Muscle layer of duodenum (tissue), 2 donors: ENCODE measurements at regions not wholly inside any gene's neighbourhood (a gene's known extent, or its start where the extent isn't known, plus 50 kb on each side); places are given as distances from the start of the nearest gene placed in this dataset.

Source experiments
- H3K27ac ChIP-seq: one replicate; pipeline ENCODE4 v1.7.0; 2013; ENCODE audit warnings: mild to moderate bottlenecking, low read length
- H3K27me3 ChIP-seq: one replicate; pipeline ENCODE4 v1.7.0; 2013; ENCODE audit warnings: low read depth, mild to moderate bottlenecking, control low read depth, low read length
- H3K36me3 ChIP-seq, 2 donors: one replicate each; pipeline ENCODE4 v1.7.0; 2013; ENCODE audit warnings: low read length in 2 of 2, control low read depth in 1 of 2, mild to moderate bottlenecking in 1 of 2; ENCODE audit not compliant: insufficient read depth in 2 of 2, control insufficient read depth in 1 of 2
- H3K4me1 ChIP-seq, 2 donors: one replicate each; pipeline ENCODE4 v1.7.0; 2013; ENCODE audit warnings: low read length in 2 of 2, mild to moderate bottlenecking in 2 of 2, control low read depth in 1 of 2, moderate library complexity in 1 of 2; ENCODE audit not compliant: insufficient read depth in 2 of 2, control insufficient read depth in 1 of 2
- H3K4me3 ChIP-seq, 2 donors: one replicate each; pipeline ENCODE4 v1.7.0; 2013; ENCODE audit warnings: low read length in 2 of 2, low read depth in 1 of 2, mild to moderate bottlenecking in 1 of 2
- H3K9me3 ChIP-seq, 2 donors: one replicate each; pipeline ENCODE4 v1.7.0; 2013; ENCODE audit warnings: low read length in 2 of 2, control low read depth in 1 of 2, mild to moderate bottlenecking in 1 of 2; ENCODE audit not compliant: control insufficient read depth in 1 of 2
- donor health status: healthy.

DNA sequence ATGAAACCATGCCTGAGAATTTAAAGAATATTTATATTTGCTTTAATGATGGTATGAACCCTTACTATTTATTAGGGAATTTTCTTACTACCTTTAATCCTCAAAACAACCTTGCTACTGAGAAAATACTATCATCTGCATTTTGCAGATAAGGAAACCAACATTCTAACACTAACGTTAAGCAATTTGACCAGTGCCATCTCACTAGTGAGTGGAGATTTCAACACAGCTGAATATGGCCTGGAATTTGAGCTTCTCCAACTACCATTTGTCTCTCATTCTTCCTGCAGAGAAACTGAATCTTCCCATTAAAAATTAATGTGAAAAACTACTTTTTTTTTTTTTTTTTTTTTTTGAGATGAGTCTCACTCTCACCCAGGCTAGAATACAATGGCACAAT, 380.9 kb upstream of the SMIM31 start:
- H3K36me3 ChIP-seq = no peaks in the 10 kb centered on the region
- H3K4me1 ChIP-seq = no peaks in the 10 kb centered on the region
- no peak overlapping the region for H3K4me3 ChIP-seq
- H3K9me3 ChIP-seq = no peaks in the 10 kb centered on the region
- H3K27ac ChIP-seq = no peak overlapping the region
- no peaks in the 10 kb centered on the region for H3K27me3 ChIP-seq

DNA sequence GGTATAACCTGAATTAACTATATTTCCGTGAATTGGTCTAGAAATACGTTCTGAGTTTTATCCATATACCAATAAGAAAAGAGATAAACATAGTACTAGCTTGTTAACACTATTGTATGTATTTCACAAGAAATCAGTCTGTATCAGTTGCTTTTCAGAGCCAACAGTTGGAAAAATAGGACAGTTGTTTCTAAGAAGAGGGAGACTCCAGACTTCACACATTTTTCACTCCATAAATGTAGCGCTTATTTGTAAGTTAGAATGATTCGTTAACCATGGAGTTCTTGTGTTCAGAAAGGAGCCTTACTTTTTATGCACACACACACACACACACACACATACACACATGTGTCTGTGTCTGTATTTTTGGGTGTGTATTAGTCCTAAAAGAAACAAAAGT, 376.7 kb upstream of the SMIM31 start:
- Histone ChIP-seq H3K36me3 (no peaks in the 10 kb centered on the region), H3K27me3 (no peaks in the 10 kb centered on the region), H3K9me3 (no peaks in the 10 kb centered on the region), H3K27ac (no peak overlapping the region), H3K4me3 (no peak overlapping the region), H3K4me1 (no peaks in the 10 kb centered on the region)

DNA sequence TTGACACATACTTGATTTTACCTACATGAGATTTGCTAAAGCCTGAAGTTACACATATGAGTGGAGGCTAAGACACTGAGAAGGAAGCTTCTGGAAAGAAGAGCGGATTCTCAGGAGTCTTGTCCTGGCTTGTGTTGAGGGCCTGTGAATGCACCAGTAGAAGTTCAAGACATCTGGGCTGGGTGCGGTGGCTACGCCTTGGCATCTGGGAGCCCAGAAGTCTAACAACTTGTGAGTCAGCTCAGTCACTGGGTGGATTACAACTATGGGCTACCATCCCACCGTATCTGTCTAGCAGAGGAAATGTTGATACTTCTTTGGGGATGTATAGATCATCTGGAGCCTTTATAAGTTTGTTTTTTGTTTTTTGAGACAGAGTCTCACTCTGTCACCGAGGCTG, 375.6 kb upstream of the SMIM31 start:
- no peaks in the 10 kb centered on the region for H3K9me3 ChIP-seq
- H3K4me1 ChIP-seq = no peaks in the 10 kb centered on the region
- H3K27ac ChIP-seq = no peak overlapping the region
- H3K36me3 ChIP-seq = no peaks in the 10 kb centered on the region
- no peak overlapping the region for H3K4me3 ChIP-seq
- peaks cover 3% of the 10 kb centered on the region for H3K27me3 ChIP-seq

DNA sequence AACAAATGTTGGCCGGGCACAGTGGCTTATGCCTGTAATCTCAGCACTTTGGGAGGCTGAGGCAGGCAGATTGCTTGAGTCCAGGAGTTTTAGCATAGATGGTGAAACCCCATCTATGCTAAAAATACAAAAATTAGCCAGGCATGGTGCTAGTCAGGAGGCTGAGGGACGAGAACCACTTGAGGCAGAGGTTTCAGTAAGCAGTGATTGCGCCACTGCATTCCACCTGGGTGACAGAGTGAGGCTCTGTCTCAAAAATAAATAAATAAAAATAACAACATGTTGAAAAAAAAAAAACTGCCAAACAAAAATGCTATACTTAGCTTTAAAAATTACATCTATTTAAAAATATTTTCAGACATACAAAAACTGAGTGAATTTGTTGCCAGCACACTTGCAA, 374.2 kb upstream of the SMIM31 start:
- Histone ChIP-seq H3K4me3 (no peak overlapping the region), H3K27ac (no peak overlapping the region)

DNA sequence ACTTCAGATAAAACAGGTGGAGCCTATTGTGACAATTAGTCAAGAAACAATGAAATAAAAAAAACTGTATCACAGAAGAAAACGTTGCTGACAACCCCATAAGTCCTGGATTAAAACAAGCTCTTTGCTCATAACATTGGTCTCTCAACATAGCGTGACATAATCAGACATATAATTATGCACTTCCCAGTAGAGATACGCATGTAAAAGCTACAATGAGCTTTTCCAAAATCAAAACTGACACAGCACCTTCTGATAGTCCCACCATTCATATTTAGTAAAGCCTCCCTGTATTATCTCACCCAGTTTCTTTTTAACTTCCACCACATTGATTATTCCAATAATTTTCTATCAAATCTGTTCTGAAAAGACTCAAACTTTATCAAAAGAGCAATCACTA, 372.1 kb upstream of the SMIM31 start:
- no peaks in the 10 kb centered on the region for H3K4me1 ChIP-seq
- H3K9me3 ChIP-seq = no peaks in the 10 kb centered on the region
- H3K27ac ChIP-seq = no peak overlapping the region
- H3K27me3 ChIP-seq = peaks cover 7% of the 10 kb centered on the region
- H3K4me3 ChIP-seq = no peak overlapping the region
- no peaks in the 10 kb centered on the region for H3K36me3 ChIP-seq

More for the DNA sequence above, 374.2 kb upstream of the SMIM31 start:
- Histone ChIP-seq H3K36me3 (no peaks in the 10 kb centered on the region), H3K27me3 (peaks cover 7% of the 10 kb centered on the region), H3K9me3 (no peaks in the 10 kb centered on the region), H3K4me1 (no peaks in the 10 kb centered on the region)

DNA sequence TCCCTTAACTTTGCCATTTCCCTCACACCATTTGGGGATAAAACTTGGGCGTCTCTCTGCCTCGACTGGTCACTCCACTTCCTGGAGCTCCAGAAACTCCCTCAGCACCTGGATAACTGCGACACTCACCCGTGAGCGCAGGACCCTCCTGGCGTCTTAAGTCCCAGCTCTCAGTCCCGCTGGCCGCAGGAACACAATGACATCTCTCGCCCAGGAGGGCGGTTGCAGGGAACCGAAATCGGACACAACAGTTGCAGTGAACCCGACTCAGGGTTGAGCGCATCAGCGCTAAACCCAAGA, 370.9 kb upstream of the SMIM31 start:
- Histone ChIP-seq H3K27ac (no peak overlapping the region), H3K9me3 (no peaks in the 10 kb centered on the region), H3K27me3 (peaks cover 7% of the 10 kb centered on the region), H3K36me3 (no peaks in the 10 kb centered on the region), H3K4me3 (peak overlapping the region; percentile 30 to 69), H3K4me1 (no peaks in the 10 kb centered on the region)

DNA sequence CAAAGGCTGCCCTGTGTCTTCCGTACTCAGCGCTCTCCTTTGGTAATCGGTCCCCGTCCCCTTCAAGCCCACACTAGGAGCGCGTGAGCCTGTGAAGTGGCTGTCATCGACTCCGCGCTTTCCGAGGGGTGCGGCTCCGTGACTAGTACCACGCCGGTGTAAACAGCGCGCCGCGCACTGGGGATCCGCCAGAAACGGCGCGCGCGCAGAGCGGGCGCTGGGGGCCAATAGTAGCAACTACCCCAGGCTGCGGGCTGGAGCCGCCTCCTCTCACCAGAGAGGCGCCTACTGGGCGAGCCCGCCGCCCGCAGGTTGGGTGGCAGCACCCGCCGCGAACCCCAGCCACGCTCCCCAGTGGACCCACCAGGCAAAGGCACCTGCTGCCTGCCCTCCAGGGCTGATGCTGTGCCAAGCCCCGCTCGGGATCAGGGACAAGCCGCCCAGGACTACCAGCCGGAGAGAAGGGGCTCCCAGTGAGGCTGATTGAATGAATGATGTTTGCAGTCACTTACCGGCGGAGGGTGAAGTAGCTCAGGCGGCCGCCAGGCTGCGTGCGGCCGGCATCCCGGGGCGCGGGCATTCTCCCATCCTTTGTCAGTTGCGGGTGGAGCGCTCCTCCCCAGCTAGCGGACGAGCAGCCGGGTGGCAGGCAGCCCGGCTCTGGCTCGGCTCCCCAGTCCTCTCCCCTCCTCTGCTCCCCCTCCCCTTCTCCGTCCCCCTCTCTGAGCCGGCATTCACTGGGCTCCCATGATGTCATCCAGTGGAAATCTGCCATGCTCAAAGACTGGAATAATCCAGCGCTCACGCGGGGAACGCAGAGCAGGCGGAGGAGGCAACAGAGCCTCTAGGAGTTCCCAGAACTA, 370.3 kb upstream of the SMIM31 start:
- no peak overlapping the region for H3K27ac ChIP-seq
- H3K4me1 ChIP-seq = no peaks in the 10 kb centered on the region
- peak overlapping the region; percentile 30 to 69 for H3K4me3 ChIP-seq
- no peaks in the 10 kb centered on the region for H3K9me3 ChIP-seq
- H3K36me3 ChIP-seq = no peaks in the 10 kb centered on the region
- peaks cover 7% of the 10 kb centered on the region for H3K27me3 ChIP-seq

DNA sequence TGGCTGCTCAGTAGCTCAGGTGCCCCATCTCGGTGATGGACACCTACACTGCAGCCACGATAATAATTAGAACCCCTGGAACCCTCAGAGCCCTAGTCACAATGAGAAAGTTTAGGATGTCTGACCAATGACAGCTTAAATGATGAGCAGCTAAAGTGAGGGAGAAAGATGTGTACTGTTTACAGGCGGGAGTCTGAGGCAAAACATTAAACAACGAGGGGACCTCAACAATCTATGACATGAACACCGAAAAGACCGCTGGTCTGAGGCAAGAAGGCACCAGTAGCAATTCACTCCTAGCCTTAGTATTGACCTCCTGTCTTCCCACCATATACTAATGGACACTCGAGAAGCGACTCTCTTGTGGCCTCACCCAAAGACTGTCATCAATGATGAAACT, 369.5 kb upstream of the SMIM31 start:
- no peak overlapping the region for H3K27ac ChIP-seq
- H3K27me3 ChIP-seq = peaks cover 7% of the 10 kb centered on the region
- no peak overlapping the region for H3K4me3 ChIP-seq
- no peaks in the 10 kb centered on the region for H3K4me1 ChIP-seq
- H3K9me3 ChIP-seq = no peaks in the 10 kb centered on the region
- H3K36me3 ChIP-seq = no peaks in the 10 kb centered on the region

DNA sequence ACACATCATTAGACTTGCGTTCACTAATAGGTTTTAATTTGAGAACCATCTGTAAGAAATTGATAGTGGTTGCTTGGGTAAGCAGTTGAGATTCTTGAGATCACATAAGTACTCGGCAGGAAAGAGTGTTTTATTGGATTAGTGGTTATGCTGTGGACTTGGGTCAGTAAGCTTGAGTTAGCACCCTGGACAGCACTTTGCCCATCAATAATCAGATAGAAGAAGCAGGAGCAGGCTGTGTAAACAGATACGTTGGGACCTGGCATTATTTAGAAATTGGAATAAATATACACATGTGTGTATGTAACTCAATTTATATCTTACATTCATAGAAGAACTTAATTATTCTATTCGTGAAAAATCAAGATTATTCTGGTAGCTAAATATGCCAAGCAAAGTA, 357.5 kb upstream of the SMIM31 start:
- Histone ChIP-seq H3K27ac (no peak overlapping the region), H3K36me3 (no peaks in the 10 kb centered on the region), H3K4me1 (no peaks in the 10 kb centered on the region), H3K4me3 (no peak overlapping the region), H3K27me3 (no peaks in the 10 kb centered on the region), H3K9me3 (no peaks in the 10 kb centered on the region)

DNA sequence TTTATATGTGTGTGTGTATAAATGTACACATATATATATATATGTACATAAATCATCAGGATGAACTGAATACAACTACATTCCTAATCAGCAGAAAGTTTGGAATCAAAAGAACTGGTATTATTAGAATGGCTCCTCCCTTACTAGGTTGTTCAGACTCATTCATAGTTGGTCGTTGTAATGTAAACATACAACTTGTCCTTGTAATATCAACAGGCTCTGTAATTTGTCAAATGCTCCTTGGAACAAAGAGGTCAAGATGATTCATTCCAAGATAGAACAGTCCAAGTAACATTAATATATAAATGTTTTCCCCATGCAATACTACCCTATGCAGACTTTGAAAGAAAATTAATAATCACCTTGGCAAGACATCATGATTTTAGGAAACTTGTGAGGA, 351.4 kb upstream of the SMIM31 start:
- no peak overlapping the region for H3K4me3 ChIP-seq
- H3K4me1 ChIP-seq = peaks cover 0 to 5% of the 10 kb centered on the region in 2 donors
- no peaks in the 10 kb centered on the region for H3K36me3 ChIP-seq
- H3K27ac ChIP-seq = no peak overlapping the region
- no peaks in the 10 kb centered on the region for H3K27me3 ChIP-seq
- no peaks in the 10 kb centered on the region for H3K9me3 ChIP-seq

DNA sequence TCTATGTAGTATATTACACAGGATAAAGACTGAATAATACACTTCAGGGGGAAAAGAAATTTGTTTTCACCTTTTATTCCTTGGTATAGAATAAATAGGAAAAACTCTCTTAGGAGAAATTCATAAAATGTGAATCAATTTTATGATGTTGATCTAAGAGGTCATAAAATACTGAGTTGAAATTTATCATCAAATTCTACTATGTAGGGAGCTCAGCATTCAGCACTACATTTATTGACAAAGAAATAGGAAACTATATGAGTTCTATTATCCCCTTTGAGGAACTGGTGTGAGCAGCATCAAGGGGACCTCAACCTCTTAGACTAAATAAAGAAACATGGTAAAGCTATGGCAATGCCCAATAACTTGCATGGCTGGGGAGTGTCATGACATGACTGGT, 348.2 kb upstream of the SMIM31 start:
- Histone ChIP-seq H3K27ac (no peak overlapping the region), H3K4me1 (peaks cover 0 to 5% of the 10 kb centered on the region in 2 donors), H3K9me3 (no peaks in the 10 kb centered on the region), H3K4me3 (no peak overlapping the region), H3K36me3 (no peaks in the 10 kb centered on the region), H3K27me3 (no peaks in the 10 kb centered on the region)

DNA sequence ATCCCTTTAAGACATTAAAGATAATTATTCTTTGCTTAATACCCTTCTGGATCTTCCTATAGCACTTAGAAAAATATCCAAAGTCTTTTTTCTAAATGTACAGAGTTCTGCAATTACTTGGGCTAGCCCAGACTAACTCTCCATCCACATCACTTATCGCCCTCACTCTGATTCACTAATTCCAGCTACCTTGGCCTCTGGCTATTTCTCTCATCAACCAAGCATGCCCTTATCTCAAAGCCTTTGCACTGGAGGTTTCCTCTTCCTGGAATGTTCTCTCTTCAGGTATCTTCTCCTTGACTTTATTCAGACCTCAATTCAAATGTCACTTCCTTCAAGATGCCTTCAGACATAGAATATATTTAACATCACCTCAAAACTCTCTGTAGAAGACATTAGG, 345.1 kb upstream of the SMIM31 start:
- no peak overlapping the region for H3K27ac ChIP-seq
- H3K36me3 ChIP-seq = no peaks in the 10 kb centered on the region

More for the DNA sequence above, 345.1 kb upstream of the SMIM31 start:
- Histone ChIP-seq H3K4me3 (no peak overlapping the region), H3K9me3 (no peaks in the 10 kb centered on the region), H3K4me1 (no peaks in the 10 kb centered on the region), H3K27me3 (no peaks in the 10 kb centered on the region)
